SW 1271 (cell line): ENCODE measurements at regions not wholly inside any gene's neighbourhood (a gene's known extent, or its start where the extent isn't known, plus 50 kb on each side); places are given as distances from the start of the nearest gene placed in this dataset.

Experiments used
- DNase-seq, 2 experiments: peaks; one replicate each; lab custom pipeline; 2025; lab: John Stamatoyannopoulos, UW

GRCh38 chr14:73800970-73801515 lies 50.6 kb upstream of the PTGR2 start:
- DNase-seq: no peak

- no peak for DNase-seq
Observed at GRCh38 chr14:73797543-73798265, 53.9 kb upstream of the PTGR2 start.

GRCh38 chr14:73796893-73797542 lies 54.6 kb upstream of the PTGR2 start:
- no peak for DNase-seq

- no peak for DNase-seq
Observed at GRCh38 chr14:73796415-73796814, 55.2 kb upstream of the PTGR2 start.

- DNase-seq: peak; percentile 49 to 64
Observed at GRCh38 chr14:73795974-73796373, 55.7 kb upstream of the PTGR2 start.

GRCh38 chr14:73795466-73795865 lies 56.2 kb upstream of the PTGR2 start:
- DNase-seq: no peak

- DNase-seq: no peak
Observed at GRCh38 chr14:73794146-73794545, 57.5 kb upstream of the PTGR2 start.

GRCh38 chr14:73792481-73792880 lies 59.1 kb upstream of the PTGR2 start:
- no peak for DNase-seq

- no peak for DNase-seq
Observed at GRCh38 chr14:73789989-73790581, 61.5 kb upstream of the PTGR2 start.

GRCh38 chr14:73788701-73789551 lies 62.7 kb upstream of the PTGR2 start:
- DNase-seq: no peak

GRCh38 chr14:73788317-73788598 lies 63.4 kb upstream of the PTGR2 start:
- DNase-seq: no peak

GRCh38 chr14:73787486-73788316 lies 63.9 kb upstream of the PTGR2 start:
- no peak for DNase-seq

- peak in 1 of 2 experiments; percentile 22 for DNase-seq
Observed at GRCh38 chr14:73786636-73787485, 64.8 kb upstream of the PTGR2 start.

- peak; percentile 18 to 76 for DNase-seq
Observed at GRCh38 chr14:73785834-73786635, 65.6 kb upstream of the PTGR2 start.

GRCh38 chr14:73785336-73785833 lies 66.2 kb upstream of the PTGR2 start:
- no peak for DNase-seq

GRCh38 chr14:73784988-73785313 lies 66.7 kb upstream of the PTGR2 start:
- no peak for DNase-seq

GRCh38 chr14:73784181-73784987 lies 67.2 kb upstream of the PTGR2 start:
- DNase-seq: no peak

GRCh38 chr14:73783107-73783727 lies 68.4 kb upstream of the PTGR2 start:
- DNase-seq: no peak
